ENCODE measurements at regions not wholly inside any gene's neighbourhood (a gene's known extent, or its start where the extent isn't known, plus 50 kb on each side); places are given as distances from the start of the nearest gene placed in this dataset.

DNA sequence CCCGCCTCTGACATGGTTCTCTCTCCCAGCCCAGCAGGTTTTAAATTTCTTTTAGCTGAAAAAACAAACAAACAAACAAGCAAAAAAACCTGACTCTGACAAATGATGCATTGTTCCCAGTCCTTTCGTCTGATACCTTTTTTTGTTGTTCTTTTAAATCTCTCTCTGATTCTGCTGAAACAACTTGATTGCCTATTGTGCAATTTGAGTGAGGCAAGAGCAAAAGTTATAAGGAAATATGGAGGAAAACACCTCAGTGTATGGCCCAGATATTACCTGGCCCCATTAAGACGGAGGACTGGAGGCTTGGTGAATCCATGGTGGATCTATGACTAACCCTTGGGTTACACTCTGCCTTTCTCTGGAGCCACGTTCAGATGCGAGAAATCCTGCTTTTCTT is 164.0 kb downstream of the MELK start:
- TF ChIP-seq, protein P1, sequence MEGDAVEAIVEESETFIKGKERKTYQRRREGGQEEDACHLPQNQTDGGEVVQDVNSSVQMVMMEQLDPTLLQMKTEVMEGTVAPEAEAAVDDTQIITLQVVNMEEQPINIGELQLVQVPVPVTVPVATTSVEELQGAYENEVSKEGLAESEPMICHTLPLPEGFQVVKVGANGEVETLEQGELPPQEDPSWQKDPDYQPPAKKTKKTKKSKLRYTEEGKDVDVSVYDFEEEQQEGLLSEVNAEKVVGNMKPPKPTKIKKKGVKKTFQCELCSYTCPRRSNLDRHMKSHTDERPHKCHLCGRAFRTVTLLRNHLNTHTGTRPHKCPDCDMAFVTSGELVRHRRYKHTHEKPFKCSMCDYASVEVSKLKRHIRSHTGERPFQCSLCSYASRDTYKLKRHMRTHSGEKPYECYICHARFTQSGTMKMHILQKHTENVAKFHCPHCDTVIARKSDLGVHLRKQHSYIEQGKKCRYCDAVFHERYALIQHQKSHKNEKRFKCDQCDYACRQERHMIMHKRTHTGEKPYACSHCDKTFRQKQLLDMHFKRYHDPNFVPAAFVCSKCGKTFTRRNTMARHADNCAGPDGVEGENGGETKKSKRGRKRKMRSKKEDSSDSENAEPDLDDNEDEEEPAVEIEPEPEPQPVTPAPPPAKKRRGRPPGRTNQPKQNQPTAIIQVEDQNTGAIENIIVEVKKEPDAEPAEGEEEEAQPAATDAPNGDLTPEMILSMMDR (conservative IDR thresholded peaks at IDR 0.05) = no peak
- no peak for TF ChIP-seq ZFX (IDR thresholded peaks at IDR 0.05)

All from C4-2B (cell line).